ENCODE measurements at regions not wholly inside any gene's neighbourhood (a gene's known extent, or its start where the extent isn't known, plus 50 kb on each side); places are given as distances from the start of the nearest gene placed in this dataset.

DNA sequence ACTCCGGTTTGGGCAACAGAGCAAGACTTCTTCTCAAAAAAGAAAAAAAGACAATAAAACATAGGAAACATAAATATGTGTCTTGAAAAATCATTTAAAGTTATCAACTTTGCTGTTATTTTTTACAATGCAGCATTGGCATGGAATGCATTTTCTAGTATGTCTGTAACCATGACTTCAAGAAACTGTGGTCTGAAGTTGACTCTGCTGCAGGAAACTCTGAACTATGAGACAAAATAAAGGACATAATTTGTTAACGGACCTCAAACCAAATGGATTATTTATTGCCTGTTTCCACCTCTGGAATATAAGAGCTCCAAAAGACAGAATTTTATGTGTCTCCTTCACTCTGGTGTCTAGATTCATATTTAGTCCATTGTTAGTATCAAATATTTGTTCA, 79.1 kb downstream of the TRIB2 start:
- TF ChIP-seq, protein P1, sequence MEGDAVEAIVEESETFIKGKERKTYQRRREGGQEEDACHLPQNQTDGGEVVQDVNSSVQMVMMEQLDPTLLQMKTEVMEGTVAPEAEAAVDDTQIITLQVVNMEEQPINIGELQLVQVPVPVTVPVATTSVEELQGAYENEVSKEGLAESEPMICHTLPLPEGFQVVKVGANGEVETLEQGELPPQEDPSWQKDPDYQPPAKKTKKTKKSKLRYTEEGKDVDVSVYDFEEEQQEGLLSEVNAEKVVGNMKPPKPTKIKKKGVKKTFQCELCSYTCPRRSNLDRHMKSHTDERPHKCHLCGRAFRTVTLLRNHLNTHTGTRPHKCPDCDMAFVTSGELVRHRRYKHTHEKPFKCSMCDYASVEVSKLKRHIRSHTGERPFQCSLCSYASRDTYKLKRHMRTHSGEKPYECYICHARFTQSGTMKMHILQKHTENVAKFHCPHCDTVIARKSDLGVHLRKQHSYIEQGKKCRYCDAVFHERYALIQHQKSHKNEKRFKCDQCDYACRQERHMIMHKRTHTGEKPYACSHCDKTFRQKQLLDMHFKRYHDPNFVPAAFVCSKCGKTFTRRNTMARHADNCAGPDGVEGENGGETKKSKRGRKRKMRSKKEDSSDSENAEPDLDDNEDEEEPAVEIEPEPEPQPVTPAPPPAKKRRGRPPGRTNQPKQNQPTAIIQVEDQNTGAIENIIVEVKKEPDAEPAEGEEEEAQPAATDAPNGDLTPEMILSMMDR (conservative IDR thresholded peaks at IDR 0.05; ENCODE audit: low read depth in 2 of 2): no peak
- no peak for TF ChIP-seq ZNF331 (CRISPR knock-in tag; IDR thresholded peaks at IDR 0.05; ENCODE audit: low read depth)
- no peak for TF ChIP-seq POLR2AphosphoS5 (IDR thresholded peaks at IDR 0.05; ENCODE audit: low read depth)
- no peak for TF ChIP-seq EZH2 (IDR thresholded peaks at IDR 0.05; ENCODE audit: low read depth, unreplicated experiment)
- TF ChIP-seq EZH2phosphoT487 (IDR thresholded peaks at IDR 0.05; ENCODE audit: unreplicated experiment): no peak
